Skeletal muscle cell (primary cell): ENCODE measurements at regions not wholly inside any gene's neighbourhood (a gene's known extent, or its start where the extent isn't known, plus 50 kb on each side); places are given as distances from the start of the nearest gene placed in this dataset.

Experiments used
- DNase-seq: peaks from one replicate; pipeline ENCODE4 v3.0.0-alpha.2; 2010; ENCODE audit warnings: low read depth
- H3K4me3 ChIP-seq: 2 replicates; pipeline ENCODE4 v1.5.1; 2011; ENCODE audit warnings: low read depth, mild to moderate bottlenecking, control low read depth, low read length, moderate library complexity

- no peak overlapping the region for H3K4me3 ChIP-seq
- DNase-seq, result no peak
These were observed 97.6 kb upstream of the NKX1-1 start for GRCh38 chr4:1503583-1504471.

- no peak for DNase-seq
- H3K4me3 ChIP-seq, result no peak overlapping the region
These were observed 96.7 kb upstream of the NKX1-1 start for GRCh38 chr4:1502976-1503375.

- no peak for DNase-seq
- H3K4me3 ChIP-seq, result no peak overlapping the region
These were observed 96.3 kb upstream of the NKX1-1 start for GRCh38 chr4:1502501-1502886.

- no peak for DNase-seq
These were observed 95.7 kb upstream of the NKX1-1 start for GRCh38 chr4:1501754-1502500.

GRCh38 chr4:1500966-1501753, 94.9 kb upstream of the NKX1-1 start:
- no peak for DNase-seq
- no peak overlapping the region for H3K4me3 ChIP-seq

More at GRCh38 chr4:1501754-1502500, 95.7 kb upstream of the NKX1-1 start:
- no peak overlapping the region for H3K4me3 ChIP-seq

GRCh38 chr4:1500231-1500965, 94.2 kb upstream of the NKX1-1 start:
- DNase-seq, result no peak
- H3K4me3 ChIP-seq, result no peak overlapping the region

GRCh38 chr4:1499465-1499864, 93.2 kb upstream of the NKX1-1 start:
- no peak overlapping the region for H3K4me3 ChIP-seq
- no peak for DNase-seq

GRCh38 chr4:1497189-1497801, 91.1 kb upstream of the NKX1-1 start:
- no peak for DNase-seq
- H3K4me3 ChIP-seq, result no peak overlapping the region

- no peak overlapping the region for H3K4me3 ChIP-seq
- no peak for DNase-seq
These were observed 89.9 kb upstream of the NKX1-1 start for GRCh38 chr4:1496116-1496642.

GRCh38 chr4:1495416-1496115, 89.3 kb upstream of the NKX1-1 start:
- no peak for DNase-seq
- no peak overlapping the region for H3K4me3 ChIP-seq

- no peak for DNase-seq
These were observed 88.4 kb upstream of the NKX1-1 start for GRCh38 chr4:1494416-1495315.

GRCh38 chr4:1493540-1494287, 87.5 kb upstream of the NKX1-1 start:
- no peak overlapping the region for H3K4me3 ChIP-seq
- DNase-seq, result no peak

More at GRCh38 chr4:1494416-1495315, 88.4 kb upstream of the NKX1-1 start:
- H3K4me3 ChIP-seq, result no peak overlapping the region

- DNase-seq, result no peak
- no peak overlapping the region for H3K4me3 ChIP-seq
These were observed 86.7 kb upstream of the NKX1-1 start for GRCh38 chr4:1492651-1493539.

GRCh38 chr4:1492142-1492457, 85.9 kb upstream of the NKX1-1 start:
- no peak for DNase-seq

GRCh38 chr4:1491328-1492141, 85.3 kb upstream of the NKX1-1 start:
- DNase-seq, result no peak
- no peak overlapping the region for H3K4me3 ChIP-seq

More at GRCh38 chr4:1492142-1492457, 85.9 kb upstream of the NKX1-1 start:
- no peak overlapping the region for H3K4me3 ChIP-seq
